H9 (cell line): ENCODE measurements at regions not wholly inside any gene's neighbourhood (a gene's known extent, or its start where the extent isn't known, plus 50 kb on each side); places are given as distances from the start of the nearest gene placed in this dataset.

Experiments
- DNase-seq: peaks from one replicate; pipeline ENCODE4 v3.0.0-alpha.2; 2017
- H2AFZ ChIP-seq: one replicate; pipeline ENCODE4 v1.6.1; 2013; ENCODE audit warnings: mild to moderate bottlenecking, low read length, control low read depth, moderate library complexity
- H2AK5ac ChIP-seq: 2 replicates; pipeline ENCODE4 v1.6.1; 2013; ENCODE audit warnings: low read length, control low read depth, mixed read lengths; ENCODE audit not compliant: insufficient read length
- H2BK120ac ChIP-seq: one replicate; pipeline ENCODE4 v1.6.1; 2013; ENCODE audit warnings: low read depth, mild to moderate bottlenecking, low read length, control low read depth, inconsistent platforms; ENCODE audit not compliant: poor library complexity, severe bottlenecking
- H2BK12ac ChIP-seq: 2 replicates; pipeline ENCODE4 v1.6.1; 2013; ENCODE audit warnings: low read length, control low read depth, mixed read lengths, low read depth; ENCODE audit not compliant: insufficient read length
- H2BK15ac ChIP-seq: 2 replicates; pipeline ENCODE4 v1.6.1; 2013; ENCODE audit warnings: low read depth, low read length, control low read depth
- H2BK20ac ChIP-seq: one replicate; pipeline ENCODE4 v1.6.1; 2013; ENCODE audit warnings: low read depth, mild to moderate bottlenecking, low read length, control low read depth, inconsistent platforms; ENCODE audit not compliant: poor library complexity, severe bottlenecking
- H2BK5ac ChIP-seq: 2 replicates; pipeline ENCODE4 v1.6.1; 2013; ENCODE audit warnings: low read length, control low read depth, mixed read lengths; ENCODE audit not compliant: insufficient read length
- H3K14ac ChIP-seq: 2 replicates; pipeline ENCODE4 v1.6.1; 2013; ENCODE audit warnings: low read length, control low read depth; ENCODE audit not compliant: insufficient read depth
- H3K18ac ChIP-seq: 2 replicates; pipeline ENCODE4 v1.6.1; 2013; ENCODE audit warnings: low read depth, mild to moderate bottlenecking, mixed read lengths, low read length, control low read depth; ENCODE audit not compliant: insufficient read length
- H3K23ac ChIP-seq: 2 replicates; pipeline ENCODE4 v1.6.1; 2013; ENCODE audit warnings: low read length, control low read depth, mixed read lengths, low read depth; ENCODE audit not compliant: insufficient read length
- H3K23me2 ChIP-seq: 2 replicates; pipeline ENCODE4 v1.6.1; 2013; ENCODE audit warnings: low read depth, mild to moderate bottlenecking, mixed read lengths, low read length, control low read depth; ENCODE audit not compliant: insufficient read length, poor library complexity, severe bottlenecking
- H3K27ac ChIP-seq: 2 replicates; pipeline ENCODE4 v1.5.1; 2013; ENCODE audit warnings: low read length, control low read depth, mixed read lengths, low read depth; ENCODE audit not compliant: insufficient read length
- H3K27me3 ChIP-seq: 2 replicates; pipeline ENCODE4 v1.6.1; 2013; ENCODE audit warnings: low read length, control low read depth, inconsistent platforms; ENCODE audit not compliant: insufficient read depth
- H3K4ac ChIP-seq: 2 replicates; pipeline ENCODE4 v1.6.1; 2013; ENCODE audit warnings: low read depth, mild to moderate bottlenecking, control low read depth, inconsistent platforms, low read length, moderate library complexity
- H3K4me1 ChIP-seq: 2 replicates; pipeline ENCODE4 v1.6.1; 2013; ENCODE audit warnings: low read length, control low read depth, inconsistent platforms; ENCODE audit not compliant: insufficient read depth
- H3K4me2 ChIP-seq: 2 replicates; pipeline ENCODE4 v1.6.1; 2013; ENCODE audit warnings: low read length, control low read depth, mixed read lengths; ENCODE audit not compliant: insufficient read length, insufficient read depth
- H3K56ac ChIP-seq: 2 replicates; pipeline ENCODE4 v1.6.1; 2013; ENCODE audit warnings: low read depth, mild to moderate bottlenecking, mixed read lengths, low read length, control low read depth; ENCODE audit not compliant: insufficient read length
- H3K79me1 ChIP-seq: 2 replicates; pipeline ENCODE4 v1.6.1; 2013; ENCODE audit warnings: low read depth, mild to moderate bottlenecking, moderate library complexity, low read length, control low read depth, inconsistent platforms; ENCODE audit not compliant: insufficient read depth, poor library complexity, severe bottlenecking
- H3K79me2 ChIP-seq: 2 replicates; pipeline ENCODE4 v1.6.1; 2013; ENCODE audit warnings: low read length, control low read depth, inconsistent platforms; ENCODE audit not compliant: insufficient read depth
- H3K9ac ChIP-seq: 2 replicates; pipeline ENCODE4 v1.6.1; 2013; ENCODE audit warnings: low read length, control low read depth, mixed read lengths; ENCODE audit not compliant: insufficient read length; ENCODE audit errors: extremely low read depth
- H3K9me3 ChIP-seq: one replicate; pipeline ENCODE4 v1.6.1; 2013; ENCODE audit warnings: low read depth, low read length, inconsistent platforms; ENCODE audit not compliant: control insufficient read depth
- H3T11ph ChIP-seq: one replicate; pipeline ENCODE4 v1.6.1; 2013; ENCODE audit warnings: mild to moderate bottlenecking, low read length, control low read depth, inconsistent platforms
- H4K20me1 ChIP-seq: one replicate; pipeline ENCODE4 v1.6.1; 2013; ENCODE audit not compliant: control insufficient read depth, insufficient read length, insufficient read depth
- H4K5ac ChIP-seq: 2 replicates; pipeline ENCODE4 v1.6.1; 2013; ENCODE audit warnings: low read depth, mild to moderate bottlenecking, mixed read lengths, low read length, control low read depth; ENCODE audit not compliant: insufficient read length
- H4K8ac ChIP-seq: replicated peaks from 2 replicates; pipeline ENCODE4 v1.6.1; 2013; ENCODE audit warnings: low read length, control low read depth, mixed read lengths, low read depth; ENCODE audit not compliant: insufficient read length
- H4K91ac ChIP-seq: 2 replicates; pipeline ENCODE4 v1.6.1; 2013; ENCODE audit warnings: low read depth, mild to moderate bottlenecking, moderate library complexity, mixed read lengths, low read length, control low read depth; ENCODE audit not compliant: insufficient read length
- H3K27ac Mint-ChIP-seq, 3 experiments: 2 replicates in 2 of 3; 3 replicates in 1 of 3; pipeline ENCODE4 v1.8.0; 2020 to 2021; ENCODE audit warnings: mixed read lengths in 3 of 3, mild to moderate bottlenecking in 1 of 3, moderate library complexity in 1 of 3
- H3K27me3 Mint-ChIP-seq: 2 replicates; pipeline ENCODE4 v1.8.0; 2021; ENCODE audit warnings: low read depth, mild to moderate bottlenecking, moderate library complexity, mixed read lengths
- H3K36me3 Mint-ChIP-seq, 3 experiments: 2 replicates in 2 of 3; 3 replicates in 1 of 3; pipeline ENCODE4 v1.8.0; 2020 to 2021; ENCODE audit warnings: low read depth in 3 of 3, mixed read lengths in 3 of 3; ENCODE audit not compliant: insufficient read depth in 1 of 3
- H3K4me1 Mint-ChIP-seq, 2 experiments: 2 replicates each; pipeline ENCODE4 v1.8.0; 2020; ENCODE audit warnings: mixed read lengths in 2 of 2
- H3K4me3 Mint-ChIP-seq, 2 experiments: 2 replicates in 1 of 2; 3 replicates in 1 of 2; pipeline ENCODE4 v1.8.0; 2020 to 2021; ENCODE audit warnings: mild to moderate bottlenecking in 2 of 2, mixed read lengths in 2 of 2, moderate library complexity in 1 of 2
- H3K9me3 Mint-ChIP-seq, 2 experiments: 2 replicates in 1 of 2; 3 replicates in 1 of 2; pipeline ENCODE4 v1.8.0; 2020; ENCODE audit warnings: mild to moderate bottlenecking in 2 of 2, mixed read lengths in 2 of 2, moderate library complexity in 1 of 2
- CTCF ChIP-seq: fragments of 200-600 bp; sonication (generic); conservative IDR thresholded peaks from 3 replicates; pipeline ENCODE4 v1.8.0; 2021; ENCODE audit warnings: antibody characterized with exemption, mild to moderate bottlenecking

- Histone ChIP-seq H4K20me1 (no peaks in the 10 kb centered on the region), H3T11ph (no peak overlapping the region), H4K8ac (no peak overlapping the region), H3K18ac (no peak overlapping the region), H2AK5ac (no peak overlapping the region), H4K5ac (no peak overlapping the region), H4K91ac (no peak overlapping the region), H3K9me3 (peaks cover 4% of the 10 kb centered on the region), H3K23me2 (no peaks in the 10 kb centered on the region), H3K4me2 (no peak overlapping the region), H3K56ac (no peak overlapping the region), H3K9ac (no peak overlapping the region), H3K27me3 (no peaks in the 10 kb centered on the region), H2AFZ (no peak overlapping the region), H3K23ac (no peak overlapping the region), H3K79me2 (no peaks in the 10 kb centered on the region), H2BK5ac (no peak overlapping the region), H2BK120ac (no peak overlapping the region), H3K14ac (no peak overlapping the region), H3K27ac (no peak overlapping the region), H2BK20ac (no peak overlapping the region), H3K4me1 (no peaks in the 10 kb centered on the region), H3K4ac (no peak overlapping the region), H3K79me1 (no peaks in the 10 kb centered on the region), H2BK15ac (no peak overlapping the region), H2BK12ac (no peak overlapping the region)
- Mint-ChIP-seq H3K4me3 (no peak overlapping the region), H3K9me3 (peaks cover 27 to 32% of the 10 kb centered on the region in 2 experiments), H3K36me3 (peaks cover 12 to 46% (median 16%) of the 10 kb centered on the region in 3 experiments; a peak in 6 of 7 replicates), H3K27me3 (no peaks in the 10 kb centered on the region), H3K4me1 (peaks cover 12 to 21% of the 10 kb centered on the region in 2 experiments), H3K27ac (peak overlapping the region in 1 of 3 experiments; percentile 68; a peak in 2 of 7 replicates)
- TF ChIP-seq CTCF: no peak
- DNase-seq: no peak
Observed at GRCh38 chr1:95703046-95703445, 469.0 kb downstream of the RWDD3 start.
